HepG2 (cell line): ENCODE measurements at regions not wholly inside any gene's neighbourhood (a gene's known extent, or its start where the extent isn't known, plus 50 kb on each side); places are given as distances from the start of the nearest gene placed in this dataset.

ENCODE experiments used
- CHD2 ChIP-seq: IDR thresholded peaks from 2 replicates; pipeline ENCODE4 v1.6.1; 2011; ENCODE audit warnings: low read depth, low read length, improper control_type of control experiment
- GFI1 ChIP-seq: sonication (generic); formaldehyde crosslinking; IDR thresholded peaks from 2 replicates; pipeline ENCODE4 v1.5.0; 2020; ENCODE audit warnings: missing genetic modification reagents, mild to moderate bottlenecking, borderline replicate concordance
- HCFC1 ChIP-seq: fragments of 150-350 bp; IDR thresholded peaks from 2 replicates; pipeline ENCODE4 v1.6.1; 2014; ENCODE audit warnings: low read depth, low read length
- TF ChIP-seq, protein P1 (sequence below): sonication (generic); formaldehyde crosslinking; IDR thresholded peaks from 2 replicates; pipeline ENCODE4 v1.4.0; 2020; ENCODE audit warnings: missing genetic modification reagents

GRCh38 chr12:111291357-111291756 lies 77.5 kb downstream of the PHETA1 start:
- no peak for TF ChIP-seq GFI1
- TF ChIP-seq, protein P1, sequence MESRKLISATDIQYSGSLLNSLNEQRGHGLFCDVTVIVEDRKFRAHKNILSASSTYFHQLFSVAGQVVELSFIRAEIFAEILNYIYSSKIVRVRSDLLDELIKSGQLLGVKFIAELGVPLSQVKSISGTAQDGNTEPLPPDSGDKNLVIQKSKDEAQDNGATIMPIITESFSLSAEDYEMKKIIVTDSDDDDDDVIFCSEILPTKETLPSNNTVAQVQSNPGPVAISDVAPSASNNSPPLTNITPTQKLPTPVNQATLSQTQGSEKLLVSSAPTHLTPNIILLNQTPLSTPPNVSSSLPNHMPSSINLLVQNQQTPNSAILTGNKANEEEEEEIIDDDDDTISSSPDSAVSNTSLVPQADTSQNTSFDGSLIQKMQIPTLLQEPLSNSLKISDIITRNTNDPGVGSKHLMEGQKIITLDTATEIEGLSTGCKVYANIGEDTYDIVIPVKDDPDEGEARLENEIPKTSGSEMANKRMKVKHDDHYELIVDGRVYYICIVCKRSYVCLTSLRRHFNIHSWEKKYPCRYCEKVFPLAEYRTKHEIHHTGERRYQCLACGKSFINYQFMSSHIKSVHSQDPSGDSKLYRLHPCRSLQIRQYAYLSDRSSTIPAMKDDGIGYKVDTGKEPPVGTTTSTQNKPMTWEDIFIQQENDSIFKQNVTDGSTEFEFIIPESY (CRISPR knock-in tag) = no peak
- TF ChIP-seq HCFC1 = no peak
- no peak for TF ChIP-seq CHD2
